H1 (cell line): ENCODE measurements at regions not wholly inside any gene's neighbourhood (a gene's known extent, or its start where the extent isn't known, plus 50 kb on each side); places are given as distances from the start of the nearest gene placed in this dataset.

Experiments
- CTCF ChIA-PET: fragments of 300-600 bp; sonication (Branson Sonifier 250); formaldehyde crosslinking; loops from one replicate; lab custom pipeline; 2021; ENCODE audit not compliant: partially characterized antibody; lab: Charles Lee
- POLR2A ChIA-PET: fragments of 300-600 bp; sonication (Branson Sonifier 250); formaldehyde crosslinking; loops from one replicate; lab custom pipeline; 2021; ENCODE audit warnings: inconsistent platforms; ENCODE audit not compliant: partially characterized antibody; lab: Charles Lee
- DNase-seq, 2 experiments: peaks; one replicate each; pipeline versions ENCODE4 v3.0.0 to v3.0.0-alpha.2; 2010 to 2022; ENCODE audit warnings: low spot score in 2 of 2, low read depth in 1 of 2, mixed read lengths in 1 of 2
- FAIRE-seq: peaks from 2 replicates; lab custom pipeline; 2011; peaks lifted over from hg19 to GRCh38; lab: Jason Lieb, UNC
- H2AFZ ChIP-seq: 2 replicates; pipeline ENCODE4 v1.8.1; 2012; ENCODE audit warnings: low read length, inconsistent platforms
- H2AK5ac ChIP-seq: 2 replicates; pipeline ENCODE4 v1.6.1; 2013; ENCODE audit warnings: low read depth, low read length
- H2BK120ac ChIP-seq: replicated peaks from 2 replicates; pipeline ENCODE3; 2013; ENCODE audit warnings: low read depth, low read length, inconsistent platforms
- H2BK12ac ChIP-seq: 2 replicates; pipeline ENCODE4 v1.6.1; 2013; ENCODE audit warnings: low read depth, low read length
- H2BK15ac ChIP-seq: 2 replicates; pipeline ENCODE4 v1.6.1; 2013; ENCODE audit warnings: low read length
- H2BK20ac ChIP-seq: 2 replicates; pipeline ENCODE4 v1.6.1; 2013; ENCODE audit warnings: low read length
- H2BK5ac ChIP-seq: 2 replicates; pipeline ENCODE4 v1.6.1; 2013; ENCODE audit warnings: low read depth, low read length
- H3K14ac ChIP-seq: 2 replicates; pipeline ENCODE4 v1.6.1; 2013; ENCODE audit warnings: inconsistent platforms; ENCODE audit not compliant: insufficient read length
- H3K18ac ChIP-seq: 2 replicates; pipeline ENCODE4 v1.6.1; 2013; ENCODE audit warnings: low read length; ENCODE audit errors: extremely low read depth
- H3K23ac ChIP-seq: 2 replicates; pipeline ENCODE4 v1.6.1; 2013; ENCODE audit warnings: inconsistent platforms; ENCODE audit not compliant: insufficient read length
- H3K23me2 ChIP-seq: 2 replicates; pipeline ENCODE4 v1.6.1; 2013; ENCODE audit warnings: low read depth, low read length
- H3K27ac ChIP-seq: 2 replicates; pipeline ENCODE4 v1.6.1; 2011; ENCODE audit warnings: low read depth, low read length, inconsistent platforms
- H3K27me3 ChIP-seq, 4 experiments: replicated peaks in 1 of 4; 1 replicate in 1 of 4; 2 replicates in 3 of 4; pipeline versions ENCODE4 v1.6.1 to v1.8.1; 2011 to 2013; ENCODE audit warnings: low read length in 3 of 4, mild to moderate bottlenecking in 3 of 4, inconsistent platforms in 2 of 4, mixed read lengths in 2 of 4, moderate library complexity in 1 of 4; ENCODE audit not compliant: control insufficient read depth in 3 of 4, insufficient read depth in 3 of 4; ENCODE audit errors: extremely low read depth in 1 of 4
- H3K36me3 ChIP-seq, 4 experiments: 2 replicates each; pipeline versions ENCODE4 v1.6.1 to v1.8.1; 2011 to 2013; ENCODE audit warnings: mild to moderate bottlenecking in 4 of 4, low read length in 3 of 4, moderate library complexity in 2 of 4, control low read depth in 1 of 4, inconsistent platforms in 1 of 4; ENCODE audit not compliant: insufficient read depth in 4 of 4, control insufficient read depth in 2 of 4
- H3K4ac ChIP-seq: replicated peaks from 2 replicates; pipeline ENCODE3; 2013; ENCODE audit warnings: low read length, low read depth, mixed read lengths, inconsistent platforms; ENCODE audit not compliant: insufficient read length
- H3K4me1 ChIP-seq, 4 experiments: replicated peaks in 1 of 4; 1 replicate in 1 of 4; 2 replicates in 3 of 4; pipeline versions ENCODE4 v1.6.1 to v1.8.1; 2011 to 2013; ENCODE audit warnings: low read length in 3 of 4, inconsistent platforms in 2 of 4, mixed read lengths in 1 of 4; ENCODE audit not compliant: insufficient read depth in 4 of 4, control insufficient read depth in 3 of 4
- H3K4me2 ChIP-seq, 2 experiments: 2 replicates each; pipeline versions ENCODE4 v1.6.1 to v1.8.1; 2011 to 2013; ENCODE audit warnings: low read depth in 2 of 2, low read length in 2 of 2, control low read depth in 1 of 2, inconsistent platforms in 1 of 2, mild to moderate bottlenecking in 1 of 2; ENCODE audit not compliant: insufficient read depth in 1 of 2
- H3K4me3 ChIP-seq, 4 experiments: fragments of 200-600, 300-600 bp in 1 of 4; sonication (generic), shearing (Covaris generic), sonication (Bioruptor Twin) in 1 of 4; 2 replicates each; pipeline versions ENCODE4 v1.5.1 to v1.8.1; 2011 to 2016; ENCODE audit warnings: low read length in 4 of 4, low read depth in 3 of 4, control low read depth in 2 of 4, inconsistent platforms in 2 of 4, mild to moderate bottlenecking in 2 of 4, mixed read lengths in 1 of 4, moderate library complexity in 1 of 4; ENCODE audit not compliant: insufficient read depth in 2 of 4; ENCODE audit errors: extremely low read depth in 1 of 4
- H3K56ac ChIP-seq: replicated peaks from 2 replicates; pipeline ENCODE3; 2013; ENCODE audit warnings: low read depth, mild to moderate bottlenecking, mixed read lengths, low read length, inconsistent platforms; ENCODE audit not compliant: insufficient read length
- H3K79me1 ChIP-seq: 2 replicates; pipeline ENCODE4 v1.6.1; 2013; ENCODE audit warnings: low read depth, low read length, control low read depth
- H3K79me2 ChIP-seq, 2 experiments: 2 replicates each; pipeline versions ENCODE4 v1.6.1 to v1.8.1; 2012 to 2013; ENCODE audit warnings: low read length in 2 of 2, mild to moderate bottlenecking in 2 of 2, inconsistent platforms in 1 of 2; ENCODE audit not compliant: insufficient read depth in 2 of 2, control insufficient read depth in 1 of 2
- H3K9ac ChIP-seq, 4 experiments: replicated peaks in 1 of 4; 1 replicate in 1 of 4; 2 replicates in 3 of 4; pipeline versions ENCODE4 v1.6.1 to v1.8.1; 2011 to 2013; ENCODE audit warnings: low read depth in 3 of 4, low read length in 3 of 4, control low read depth in 2 of 4, mild to moderate bottlenecking in 2 of 4, moderate library complexity in 2 of 4, inconsistent platforms in 1 of 4; ENCODE audit errors: extremely low read depth in 1 of 4
- H3K9me3 ChIP-seq, 2 experiments: 2 replicates each; pipeline versions ENCODE4 v1.6.1 to v1.8.1; 2012 to 2013; ENCODE audit warnings: mild to moderate bottlenecking in 2 of 2, moderate library complexity in 2 of 2, control low read depth in 1 of 2, inconsistent platforms in 1 of 2, low read depth in 1 of 2, low read length in 1 of 2, mixed read lengths in 1 of 2; ENCODE audit not compliant: insufficient read depth in 2 of 2
- H4K20me1 ChIP-seq, 2 experiments: replicated peaks in 1 of 2; 2 replicates each; pipeline versions ENCODE3 to v1.8.1; 2011 to 2013; ENCODE audit warnings: inconsistent platforms in 2 of 2, low read length in 2 of 2, mild to moderate bottlenecking in 1 of 2; ENCODE audit not compliant: insufficient read depth in 2 of 2, control insufficient read depth in 1 of 2
- H4K5ac ChIP-seq: 2 replicates; pipeline ENCODE4 v1.6.1; 2013; ENCODE audit warnings: low read length, low read depth, mixed read lengths, inconsistent platforms; ENCODE audit not compliant: insufficient read length
- H4K8ac ChIP-seq: 2 replicates; pipeline ENCODE4 v1.8.0; 2013; ENCODE audit warnings: mild to moderate bottlenecking, moderate library complexity, low read length, inconsistent platforms; ENCODE audit not compliant: insufficient read depth; ENCODE audit errors: extremely low read depth
- H4K91ac ChIP-seq: replicated peaks from 2 replicates; pipeline ENCODE3; 2013; ENCODE audit warnings: low read length, mixed read lengths, inconsistent platforms; ENCODE audit not compliant: insufficient read length
- CREB1 ChIP-seq: IDR thresholded peaks from 2 replicates; pipeline ENCODE4 v1.6.1; 2012; ENCODE audit warnings: inconsistent platforms
- EZH2 ChIP-seq: fragments of 200-600 bp; sonication (generic); IDR thresholded peaks from 2 replicates; pipeline ENCODE4 v1.7.1; 2012; ENCODE audit warnings: low read depth, mild to moderate bottlenecking, moderate library complexity, low read length, inconsistent platforms; ENCODE audit not compliant: severe bottlenecking
- MAFK ChIP-seq: IDR thresholded peaks from 2 replicates; pipeline ENCODE4 v1.6.1; 2012; ENCODE audit warnings: low read depth, mild to moderate bottlenecking, improper control_type of control experiment, low read length
- MAX ChIP-seq: IDR thresholded peaks from 2 replicates; pipeline ENCODE4 v1.6.1; 2012; ENCODE audit warnings: inconsistent platforms
- PHF8 ChIP-seq: fragments of 200-600 bp; sonication (generic); conservative IDR thresholded peaks from 2 replicates; pipeline ENCODE4 v1.7.1; 2012; ENCODE audit warnings: low read depth, mild to moderate bottlenecking, inconsistent platforms, low read length, moderate library complexity
- RBBP5 ChIP-seq: IDR thresholded peaks from 2 replicates; pipeline ENCODE4 v1.7.1; 2012; ENCODE audit warnings: low read depth, mild to moderate bottlenecking, inconsistent platforms, low read length, moderate library complexity, borderline replicate concordance
- SAP30 ChIP-seq: fragments of 300-600 bp; sonication (generic); IDR thresholded peaks from 2 replicates; pipeline ENCODE4 v1.7.1; 2012; ENCODE audit warnings: low read length, moderate library complexity, mild to moderate bottlenecking, inconsistent platforms; ENCODE audit not compliant: insufficient read depth, insufficient replicate concordance
- SIN3A ChIP-seq, 2 experiments: IDR thresholded peaks in 1 of 2; conservative IDR thresholded peaks in 1 of 2; 2 replicates each; pipeline ENCODE4 v1.6.1; 2011 to 2012; ENCODE audit warnings: low read length in 2 of 2, improper control_type of control experiment in 1 of 2, low read depth in 1 of 2, mild to moderate bottlenecking in 1 of 2
- SIX5 ChIP-seq: IDR thresholded peaks from 2 replicates; pipeline ENCODE4 v1.6.1; 2011; ENCODE audit warnings: mild to moderate bottlenecking, low read depth, low read length
- SP1 ChIP-seq: IDR thresholded peaks from 2 replicates; pipeline ENCODE4 v1.6.1; 2011; ENCODE audit warnings: low read depth, low read length
- SP4 ChIP-seq: IDR thresholded peaks from 2 replicates; pipeline ENCODE4 v1.6.1; 2012; ENCODE audit warnings: low read length, inconsistent platforms
- TAF7 ChIP-seq: optimal IDR thresholded peaks from 2 replicates; pipeline ENCODE3; 2011; ENCODE audit warnings: low read depth, mild to moderate bottlenecking, inconsistent platforms, low read length, moderate library complexity, borderline replicate concordance
- TCF12 ChIP-seq: IDR thresholded peaks from 2 replicates; pipeline ENCODE4 v1.6.1; 2011; ENCODE audit warnings: low read depth, mild to moderate bottlenecking, low read length
- ZNF274 ChIP-seq: IDR thresholded peaks from 2 replicates; pipeline ENCODE4 v1.7.0; 2012; ENCODE audit warnings: low read length, borderline replicate concordance; ENCODE audit errors: extremely low read depth
- WGBS, 2 experiments: shearing (Covaris generic) in 1 of 2; methylation state at CpG; one replicate each; pipeline versions ENCODE4 v1.1.6 to v1.1.7; 2013 to 2015; ENCODE audit warnings: low lambda C conversion rate in 2 of 2, mixed read lengths in 2 of 2, inconsistent platforms in 1 of 2, low coverage in 1 of 2, missing lambda C conversion rate in 1 of 2; ENCODE audit not compliant: insufficient replicate concordance in 2 of 2, insufficient coverage in 1 of 2, insufficient read length in 1 of 2; ENCODE audit errors: extremely low coverage in 1 of 2, missing lambda C conversion rate in 1 of 2; 5-methylcytosine and 5-hydroxymethylcytosine counted together

DNA sequence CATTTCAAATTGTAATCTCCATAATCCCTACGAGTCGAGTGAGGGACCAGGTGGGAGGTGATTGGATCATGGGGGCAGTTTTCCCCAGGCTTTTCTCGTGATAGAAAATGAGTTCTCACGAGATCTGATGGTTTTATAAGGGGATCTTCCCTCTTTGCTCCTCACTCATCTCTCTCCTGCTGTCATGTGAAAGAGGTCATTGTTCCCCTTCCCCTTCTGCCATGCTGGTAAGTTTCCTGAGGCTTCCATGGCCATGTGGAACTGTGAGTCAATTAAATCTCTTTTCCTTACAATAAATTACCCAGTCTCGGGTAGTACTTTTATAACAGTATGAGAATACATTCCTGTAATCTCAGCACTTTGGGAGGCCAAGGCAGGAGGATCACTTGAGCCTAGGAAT, 76.7 kb upstream of the MARCHF10 start:
- no peak overlapping the region for H3K14ac ChIP-seq
- H2BK120ac ChIP-seq = no peak overlapping the region
- H2AFZ ChIP-seq = no peak overlapping the region
- ChIA-PET CTCF (no interaction called here), POLR2A (no interaction called here)
- H3K23me2 ChIP-seq = no peaks in the 10 kb centered on the region
- no peak overlapping the region for H4K8ac ChIP-seq
- H3K36me3 ChIP-seq = no peaks in the 10 kb centered on the region; a peak in 1 of 8 replicates
- H2BK20ac ChIP-seq = no peak overlapping the region
- H3K27me3 ChIP-seq = no peaks in the 10 kb centered on the region
- H3K18ac ChIP-seq = no peak overlapping the region
- no peak overlapping the region for H3K9ac ChIP-seq
- no peak for TF ChIP-seq TCF12
- no peak for TF ChIP-seq RBBP5
- no peak for TF ChIP-seq TAF7
- no peak for TF ChIP-seq SIX5
- no peak for TF ChIP-seq PHF8
- no peak for TF ChIP-seq MAX
- TF ChIP-seq ZNF274 = no peak
- TF ChIP-seq EZH2 = no peak
- no peak for TF ChIP-seq SP1
- TF ChIP-seq CREB1 = no peak
- TF ChIP-seq SIN3A (conservative IDR thresholded peaks at IDR 0.05 in 1 of 2, IDR thresholded peaks at IDR 0.05 in 1 of 2; ENCODE audit: low read depth in 1 of 2, low read length in 2 of 2) = no peak
- no peak for TF ChIP-seq SP4
- TF ChIP-seq MAFK = no peak
- no peak for TF ChIP-seq SAP30
- H3K4me1 ChIP-seq = no peaks in the 10 kb centered on the region
- no peak overlapping the region for H2BK15ac ChIP-seq
- no peaks in the 10 kb centered on the region for H3K79me2 ChIP-seq
- no peak overlapping the region for H2BK5ac ChIP-seq
- no peak overlapping the region for H2AK5ac ChIP-seq
- no peak overlapping the region for H2BK12ac ChIP-seq
- DNase-seq (no peak), FAIRE-seq (no peak)
- H3K79me1 ChIP-seq = no peaks in the 10 kb centered on the region
- no peak overlapping the region for H3K56ac ChIP-seq
- no peak overlapping the region for H3K27ac ChIP-seq
- 91% methylated on average over 5 of the region's 5 CpGs; no CpG with 5 or more reads in 1 of the 2 experiments for WGBS, 2 experiments
- H3K23ac ChIP-seq = no peak overlapping the region
- H3K4ac ChIP-seq = no peak overlapping the region
- no peaks in the 10 kb centered on the region for H4K20me1 ChIP-seq
- no peak overlapping the region for H4K91ac ChIP-seq
- H3K4me3 ChIP-seq = no peak overlapping the region
- no peaks in the 10 kb centered on the region for H3K9me3 ChIP-seq
- H4K5ac ChIP-seq = no peak overlapping the region
- no peak overlapping the region for H3K4me2 ChIP-seq
